Peyer's patch (tissue), 4 donors: ENCODE measurements at regions not wholly inside any gene's neighbourhood (a gene's known extent, or its start where the extent isn't known, plus 50 kb on each side); places are given as distances from the start of the nearest gene placed in this dataset.

Experiments used
- DNase-seq, 3 donors: peaks; one replicate each; pipeline ENCODE4 v3.0.0-alpha.2; 2017 to 2019
- H3K27ac ChIP-seq, 4 donors: fragments of 200-600 bp; sonication (generic); one replicate each; pipeline ENCODE4 v1.5.1; 2016 to 2019
- H3K27me3 ChIP-seq, 2 donors: fragments of 200-600 bp; sonication (generic); one replicate each; pipeline ENCODE4 v1.5.1; 2019
- H3K36me3 ChIP-seq, 3 donors: fragments of 200-600 bp; sonication (generic); one replicate each; pipeline ENCODE4 v1.5.1; 2016 to 2019
- H3K4me1 ChIP-seq, 4 donors: fragments of 200-600 bp; sonication (generic); one replicate each; pipeline ENCODE4 v1.5.1; 2016 to 2019
- H3K4me3 ChIP-seq, 4 donors: fragments of 200-600 bp; sonication (generic); 1 replicate in 3 of 4; 2 replicates in 1 of 4; pipeline ENCODE4 v1.5.1; 2016 to 2019; ENCODE audit warnings: mild to moderate bottlenecking in 1 of 4
- H3K9me3 ChIP-seq, 4 donors: fragments of 200-600 bp; sonication (generic); one replicate each; pipeline ENCODE4 v1.5.1; 2016 to 2019; ENCODE audit warnings: mild to moderate bottlenecking in 1 of 4
- CTCF ChIP-seq, 6 experiments: fragments of 450-650 bp in 4 of 6; fragments of 200-600 bp in 2 of 6; sonication (generic) in 1 of 6; IDR thresholded peaks; one replicate each; pipeline ENCODE4 v1.5.1; 2017 to 2019; ENCODE audit warnings: antibody characterized with exemption in 6 of 6, mild to moderate bottlenecking in 3 of 6, moderate library complexity in 1 of 6
- POLR2A ChIP-seq, 2 donors: fragments of 450-650 bp; IDR thresholded peaks; one replicate each; pipeline ENCODE4 v1.5.1; 2017; ENCODE audit warnings: antibody characterized with exemption in 2 of 2, mild to moderate bottlenecking in 2 of 2, moderate library complexity in 2 of 2

- H3K4me3 ChIP-seq = no peak overlapping the region
- no peak for TF ChIP-seq POLR2A (IDR thresholded peaks at IDR 0.05)
- TF ChIP-seq CTCF (IDR thresholded peaks at IDR 0.05) = no peak
- no peak for DNase-seq
- H3K36me3 ChIP-seq = no peaks in the 10 kb centered on the region
- no peaks in the 10 kb centered on the region for H3K9me3 ChIP-seq
- H3K4me1 ChIP-seq = no peaks in the 10 kb centered on the region
- H3K27ac ChIP-seq = no peak overlapping the region
- H3K27me3 ChIP-seq = no peaks in the 10 kb centered on the region
Observed at GRCh38 chr13:103275722-103276121, 209.5 kb upstream of the SLC10A2 start.

GRCh38 chr13:103275081-103275480, 208.9 kb upstream of the SLC10A2 start:
- no peak for TF ChIP-seq CTCF (IDR thresholded peaks at IDR 0.05)
- TF ChIP-seq POLR2A (IDR thresholded peaks at IDR 0.05) = no peak
- no peaks in the 10 kb centered on the region for H3K9me3 ChIP-seq
- H3K27ac ChIP-seq = no peak overlapping the region
- H3K36me3 ChIP-seq = no peaks in the 10 kb centered on the region
- DNase-seq = peak in 1 of 3 donors; percentile 77
- no peaks in the 10 kb centered on the region for H3K27me3 ChIP-seq
- no peak overlapping the region for H3K4me3 ChIP-seq
- no peaks in the 10 kb centered on the region for H3K4me1 ChIP-seq

- Histone ChIP-seq H3K36me3 (no peaks in the 10 kb centered on the region), H3K4me3 (no peak overlapping the region), H3K27me3 (no peaks in the 10 kb centered on the region), H3K9me3 (no peaks in the 10 kb centered on the region), H3K27ac (no peak overlapping the region), H3K4me1 (no peaks in the 10 kb centered on the region)
- TF ChIP-seq CTCF (IDR thresholded peaks at IDR 0.05) (no peak), POLR2A (IDR thresholded peaks at IDR 0.05) (no peak)
- DNase-seq = no peak
Observed at GRCh38 chr13:103273825-103274224, 207.6 kb upstream of the SLC10A2 start.

GRCh38 chr13:103272770-103273169, 206.6 kb upstream of the SLC10A2 start:
- H3K27me3 ChIP-seq = no peaks in the 10 kb centered on the region
- no peak overlapping the region for H3K4me3 ChIP-seq
- H3K27ac ChIP-seq = no peak overlapping the region
- H3K4me1 ChIP-seq = no peaks in the 10 kb centered on the region
- H3K9me3 ChIP-seq = no peaks in the 10 kb centered on the region
- no peak for DNase-seq
- H3K36me3 ChIP-seq = no peaks in the 10 kb centered on the region
- TF ChIP-seq POLR2A (IDR thresholded peaks at IDR 0.05) (no peak), CTCF (IDR thresholded peaks at IDR 0.05) (no peak)

- Histone ChIP-seq H3K27me3 (no peaks in the 10 kb centered on the region), H3K9me3 (peaks cover 0 to 7% (median 0%) of the 10 kb centered on the region in 4 donors), H3K4me3 (no peak overlapping the region), H3K4me1 (no peaks in the 10 kb centered on the region), H3K36me3 (no peaks in the 10 kb centered on the region), H3K27ac (no peak overlapping the region)
- no peak for DNase-seq
- TF ChIP-seq CTCF (IDR thresholded peaks at IDR 0.05) (no peak), POLR2A (IDR thresholded peaks at IDR 0.05) (no peak)
Observed at GRCh38 chr13:103263448-103263847, 197.2 kb upstream of the SLC10A2 start.
